A549 (cell line): ENCODE measurements at regions not wholly inside any gene's neighbourhood (a gene's known extent, or its start where the extent isn't known, plus 50 kb on each side); places are given as distances from the start of the nearest gene placed in this dataset.

ENCODE experiments used
- CHD2 ChIP-seq: fragments of 150-350 bp; IDR thresholded peaks from 2 replicates; pipeline ENCODE4 v1.6.1; 2014; ENCODE audit warnings: low read length; ENCODE audit not compliant: partially characterized antibody
- ESRRA ChIP-seq: fragments of 150-350 bp; IDR thresholded peaks from 2 replicates; pipeline ENCODE4 v1.6.1; 2014; ENCODE audit warnings: mild to moderate bottlenecking, low read length, borderline replicate concordance
- FOSL2 ChIP-seq, 2 experiments: fragments of 450-650 bp in 1 of 2; fragments of >200 bp in 1 of 2; sonication (Bioruptor Twin) in 1 of 2; formaldehyde crosslinking; IDR thresholded peaks; 2 replicates each; pipeline versions ENCODE4 v1.5.0 to v1.6.1; 2016 to 2020; ENCODE audit warnings: mild to moderate bottlenecking in 1 of 2, moderate library complexity in 1 of 2
- JUN ChIP-seq, 2 experiments: fragments of >200 bp; sonication (Bioruptor Twin); formaldehyde crosslinking; IDR thresholded peaks; 2 replicates in 1 of 2; 3 replicates in 1 of 2; pipeline ENCODE4 v1.6.1; 2016 to 2017
- MAFK ChIP-seq: fragments of 450-650 bp; IDR thresholded peaks from 2 replicates; pipeline ENCODE4 v1.6.1; 2014; ENCODE audit not compliant: partially characterized antibody
- POLR2A ChIP-seq: IDR thresholded peaks from 2 replicates; pipeline ENCODE4 v1.6.1; 2012; ENCODE audit warnings: mild to moderate bottlenecking, low read length
- SMC3 ChIP-seq: fragments of >200 bp; sonication (Bioruptor Twin); formaldehyde crosslinking; IDR thresholded peaks from 3 replicates; pipeline ENCODE4 v1.6.1; 2018; ENCODE audit warnings: inconsistent platforms
- TP53 ChIP-seq: fragments of 250-450 bp; sonication (Bioruptor Pico); IDR thresholded peaks from 2 replicates; pipeline ENCODE4 v1.5.0; 2021; ENCODE audit warnings: mild to moderate bottlenecking, moderate library complexity
- TF ChIP-seq, protein P1 (sequence below): fragments of 250-450 bp; sonication (Bioruptor Pico); IDR thresholded peaks from 2 replicates; pipeline ENCODE4 v1.5.0; 2021; ENCODE audit warnings: mild to moderate bottlenecking, moderate library complexity, borderline replicate concordance
- TF ChIP-seq, protein P2 (sequence below): fragments of 150-350 bp; IDR thresholded peaks from 2 replicates; pipeline ENCODE4 v1.6.1; 2014; ENCODE audit warnings: low read depth, mild to moderate bottlenecking, low read length

DNA sequence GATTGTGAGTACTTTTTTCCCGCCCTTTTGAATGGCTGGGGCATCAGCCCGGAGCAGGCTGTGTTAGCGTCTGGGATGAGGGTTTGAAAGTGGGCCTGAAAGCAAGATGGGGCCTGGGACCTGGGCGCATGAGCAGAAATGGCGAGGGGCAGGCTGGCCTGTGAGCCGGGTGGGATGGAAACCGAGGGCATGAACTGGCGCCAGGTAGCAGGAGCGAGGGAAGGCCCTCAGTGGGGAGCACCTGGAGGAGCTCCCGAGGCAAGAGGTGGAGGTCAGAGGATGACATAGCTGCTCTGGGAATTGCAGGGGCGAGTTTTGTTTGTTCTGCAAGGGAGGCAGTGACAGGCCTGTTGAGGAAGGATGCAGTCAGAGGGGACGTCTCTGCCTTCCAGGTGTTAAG, 68.6 kb downstream of the RGS12 start:
- TF ChIP-seq TP53 (CRISPR knock-in tag) (no peak), MAFK (no peak), POLR2A (no peak), CHD2 (no peak), ESRRA (no peak), FOSL2 (IDR thresholded peaks at IDR 0.05) (no peak), FOSL2 (CRISPR knock-in tag; IDR thresholded peaks at IDR 0.05) (no peak), SMC3 (no peak), JUN (IDR thresholded peaks at IDR 0.05) (no peak)
- TF ChIP-seq, protein P1, sequence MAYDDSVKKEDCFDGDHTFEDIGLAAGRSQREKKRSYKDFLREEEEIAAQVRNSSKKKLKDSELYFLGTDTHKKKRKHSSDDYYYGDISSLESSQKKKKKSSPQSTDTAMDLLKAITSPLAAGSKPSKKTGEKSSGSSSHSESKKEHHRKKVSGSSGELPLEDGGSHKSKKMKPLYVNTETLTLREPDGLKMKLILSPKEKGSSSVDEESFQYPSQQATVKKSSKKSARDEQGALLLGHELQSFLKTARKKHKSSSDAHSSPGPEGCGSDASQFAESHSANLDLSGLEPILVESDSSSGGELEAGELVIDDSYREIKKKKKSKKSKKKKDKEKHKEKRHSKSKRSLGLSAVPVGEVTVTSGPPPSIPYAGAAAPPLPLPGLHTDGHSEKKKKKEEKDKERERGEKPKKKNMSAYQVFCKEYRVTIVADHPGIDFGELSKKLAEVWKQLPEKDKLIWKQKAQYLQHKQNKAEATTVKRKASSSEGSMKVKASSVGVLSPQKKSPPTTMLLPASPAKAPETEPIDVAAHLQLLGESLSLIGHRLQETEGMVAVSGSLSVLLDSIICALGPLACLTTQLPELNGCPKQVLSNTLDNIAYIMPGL (CRISPR knock-in tag): no peak
- TF ChIP-seq, protein P2, sequence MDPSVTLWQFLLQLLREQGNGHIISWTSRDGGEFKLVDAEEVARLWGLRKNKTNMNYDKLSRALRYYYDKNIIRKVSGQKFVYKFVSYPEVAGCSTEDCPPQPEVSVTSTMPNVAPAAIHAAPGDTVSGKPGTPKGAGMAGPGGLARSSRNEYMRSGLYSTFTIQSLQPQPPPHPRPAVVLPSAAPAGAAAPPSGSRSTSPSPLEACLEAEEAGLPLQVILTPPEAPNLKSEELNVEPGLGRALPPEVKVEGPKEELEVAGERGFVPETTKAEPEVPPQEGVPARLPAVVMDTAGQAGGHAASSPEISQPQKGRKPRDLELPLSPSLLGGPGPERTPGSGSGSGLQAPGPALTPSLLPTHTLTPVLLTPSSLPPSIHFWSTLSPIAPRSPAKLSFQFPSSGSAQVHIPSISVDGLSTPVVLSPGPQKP: no peak
